ENCODE measurements at regions not wholly inside any gene's neighbourhood (a gene's known extent, or its start where the extent isn't known, plus 50 kb on each side); places are given as distances from the start of the nearest gene placed in this dataset.

GRCh38 chr13:109537584-109537983 lies 248.8 kb downstream of the IRS2 start:
- no peak for TF ChIP-seq CTCF (IDR thresholded peaks at IDR 0.05)
- no peak for TF ChIP-seq POLR2A (IDR thresholded peaks at IDR 0.05)
